Astrocyte (in vitro differentiated cells and primary cell): ENCODE measurements at regions not wholly inside any gene's neighbourhood (a gene's known extent, or its start where the extent isn't known, plus 50 kb on each side); places are given as distances from the start of the nearest gene placed in this dataset.

Experiments used
- DNase-seq: peaks from one replicate; pipeline ENCODE4 v3.0.0-alpha.2; 2010; ENCODE audit warnings: low read depth
- FAIRE-seq: peaks from 2 replicates; lab custom pipeline; 2011; peaks lifted over from hg19 to GRCh38; lab: Jason Lieb, UNC
- H2AFZ ChIP-seq: 2 replicates; pipeline ENCODE4 v1.6.0; 2012; ENCODE audit warnings: low read depth, low read length, inconsistent platforms
- H3K27ac ChIP-seq: 2 replicates; pipeline ENCODE4 v1.5.1; 2011; ENCODE audit warnings: low read depth, low read length, inconsistent platforms
- H3K27me3 ChIP-seq: 2 replicates; pipeline ENCODE4 v1.6.0; 2011; ENCODE audit warnings: low read length, inconsistent platforms; ENCODE audit not compliant: insufficient read depth
- H3K36me3 ChIP-seq: 2 replicates; pipeline ENCODE4 v1.5.1; 2011; ENCODE audit warnings: low read length, inconsistent platforms; ENCODE audit not compliant: insufficient read depth
- H3K4me1 ChIP-seq: 2 replicates; pipeline ENCODE4 v1.5.1; 2011; ENCODE audit warnings: low read length, inconsistent platforms; ENCODE audit not compliant: insufficient read depth
- H3K4me2 ChIP-seq: 2 replicates; pipeline ENCODE4 v1.6.0; 2012; ENCODE audit warnings: low read length, inconsistent platforms
- H3K4me3 ChIP-seq: 2 replicates; pipeline ENCODE4 v1.5.1; 2011; ENCODE audit warnings: low read depth, mild to moderate bottlenecking, low read length, inconsistent platforms; ENCODE audit not compliant: insufficient read depth
- H3K79me2 ChIP-seq: 2 replicates; pipeline ENCODE4 v1.6.0; 2012; ENCODE audit warnings: mild to moderate bottlenecking, low read length, inconsistent platforms; ENCODE audit not compliant: insufficient read depth
- H3K9ac ChIP-seq: 2 replicates; pipeline ENCODE4 v1.6.0; 2012; ENCODE audit warnings: mild to moderate bottlenecking, low read length, inconsistent platforms
- H3K9me3 ChIP-seq: 2 replicates; pipeline ENCODE4 v1.5.1; 2012; ENCODE audit warnings: low read depth, mild to moderate bottlenecking, low read length, inconsistent platforms; ENCODE audit not compliant: insufficient read depth
- H4K20me1 ChIP-seq: 2 replicates; pipeline ENCODE4 v1.6.0; 2012; ENCODE audit warnings: low read length, inconsistent platforms; ENCODE audit not compliant: insufficient read depth
- H3K27ac Mint-ChIP-seq: one replicate; pipeline ENCODE4 v1.8.0; 2021; ENCODE audit warnings: mild to moderate bottlenecking, mixed read lengths; ENCODE audit not compliant: unreplicated experiment
- H3K27me3 Mint-ChIP-seq: one replicate; pipeline ENCODE4 v1.8.0; 2021; ENCODE audit warnings: low read depth, mixed read lengths; ENCODE audit not compliant: unreplicated experiment
- H3K36me3 Mint-ChIP-seq: one replicate; pipeline ENCODE4 v1.8.0; 2021; ENCODE audit warnings: low read depth, mixed read lengths; ENCODE audit not compliant: unreplicated experiment
- H3K4me1 Mint-ChIP-seq: one replicate; pipeline ENCODE4 v1.8.0; 2021; ENCODE audit warnings: low read depth, mixed read lengths; ENCODE audit not compliant: unreplicated experiment
- H3K4me3 Mint-ChIP-seq: one replicate; pipeline ENCODE4 v1.8.0; 2021; ENCODE audit warnings: mild to moderate bottlenecking, moderate library complexity, mixed read lengths; ENCODE audit not compliant: unreplicated experiment
- H3K9me3 Mint-ChIP-seq: one replicate; pipeline ENCODE4 v1.8.0; 2021; ENCODE audit warnings: mild to moderate bottlenecking, mixed read lengths; ENCODE audit not compliant: unreplicated experiment
- CTCF ChIP-seq: IDR thresholded peaks from 2 replicates; pipeline ENCODE4 v1.5.1; 2011; ENCODE audit warnings: low read depth, mild to moderate bottlenecking, inconsistent platforms, low read length, moderate library complexity; ENCODE audit not compliant: insufficient read depth
- EZH2 ChIP-seq: IDR thresholded peaks from 2 replicates; pipeline ENCODE4 v1.6.1; 2012; ENCODE audit warnings: mild to moderate bottlenecking, low read length, inconsistent platforms; ENCODE audit not compliant: insufficient read depth

- no peaks in the 10 kb centered on the region for H3K27me3 Mint-ChIP-seq
- no peaks in the 10 kb centered on the region for H3K36me3 Mint-ChIP-seq
Measured at GRCh38 chr17:59483860-59484259, 81.5 kb upstream of the DHX40 start.

GRCh38 chr17:59485015-59485414, 80.4 kb upstream of the DHX40 start:
- Histone ChIP-seq H3K4me3 (no peak overlapping the region), H3K9ac (no peak overlapping the region), H3K27me3 (peaks cover 11% of the 10 kb centered on the region), H2AFZ (no peak overlapping the region), H4K20me1 (no peaks in the 10 kb centered on the region), H3K79me2 (no peaks in the 10 kb centered on the region), H3K4me2 (no peak overlapping the region), H3K36me3 (no peaks in the 10 kb centered on the region), H3K9me3 (no peaks in the 10 kb centered on the region), H3K27ac (no peak overlapping the region), H3K4me1 (no peaks in the 10 kb centered on the region)
- Mint-ChIP-seq H3K36me3 (no peaks in the 10 kb centered on the region), H3K27me3 (no peaks in the 10 kb centered on the region), H3K27ac (no peak overlapping the region), H3K4me3 (no peak overlapping the region), H3K4me1 (no peaks in the 10 kb centered on the region), H3K9me3 (no peaks in the 10 kb centered on the region)
- FAIRE-seq, result no peak
- TF ChIP-seq EZH2 (no peak), CTCF (no peak)
- DNase-seq, result no peak

More at GRCh38 chr17:59483860-59484259, 81.5 kb upstream of the DHX40 start:
- peaks cover 11% of the 10 kb centered on the region for H3K27me3 ChIP-seq
- H3K9me3 ChIP-seq, result no peaks in the 10 kb centered on the region
- DNase-seq (no peak), FAIRE-seq (no peak)
- H3K27ac Mint-ChIP-seq, result no peak overlapping the region
- H3K4me3 Mint-ChIP-seq, result no peak overlapping the region
- no peak for TF ChIP-seq EZH2
- H3K4me3 ChIP-seq, result no peak overlapping the region
- no peak overlapping the region for H3K9ac ChIP-seq
- H3K4me1 ChIP-seq, result no peaks in the 10 kb centered on the region
- no peaks in the 10 kb centered on the region for H3K79me2 ChIP-seq
- H4K20me1 ChIP-seq, result no peaks in the 10 kb centered on the region
- no peaks in the 10 kb centered on the region for H3K9me3 Mint-ChIP-seq
- no peak overlapping the region for H2AFZ ChIP-seq
- H3K27ac ChIP-seq, result no peak overlapping the region
- no peaks in the 10 kb centered on the region for H3K4me1 Mint-ChIP-seq
- H3K36me3 ChIP-seq, result no peaks in the 10 kb centered on the region
- no peak overlapping the region for H3K4me2 ChIP-seq

- Histone ChIP-seq H3K27ac (no peak overlapping the region), H3K4me3 (no peak overlapping the region), H3K4me2 (no peak overlapping the region), H3K79me2 (no peaks in the 10 kb centered on the region), H3K4me1 (no peaks in the 10 kb centered on the region), H2AFZ (no peak overlapping the region), H3K9me3 (no peaks in the 10 kb centered on the region), H3K27me3 (peaks cover 8% of the 10 kb centered on the region), H3K36me3 (no peaks in the 10 kb centered on the region), H3K9ac (no peak overlapping the region), H4K20me1 (no peaks in the 10 kb centered on the region)
- Mint-ChIP-seq H3K4me1 (no peaks in the 10 kb centered on the region), H3K4me3 (no peak overlapping the region), H3K27ac (no peak overlapping the region), H3K9me3 (no peaks in the 10 kb centered on the region), H3K27me3 (no peaks in the 10 kb centered on the region), H3K36me3 (no peaks in the 10 kb centered on the region)
- DNase-seq, result no peak
- TF ChIP-seq CTCF, result no peak
- TF ChIP-seq EZH2, result no peak
- FAIRE-seq, result no peak
Measured at GRCh38 chr17:59485946-59486345, 79.5 kb upstream of the DHX40 start.
